Loucy (cell line): ENCODE measurements at regions not wholly inside any gene's neighbourhood (a gene's known extent, or its start where the extent isn't known, plus 50 kb on each side); places are given as distances from the start of the nearest gene placed in this dataset.
"Not testable (repeated sequence)": the region's sequence is repeated elsewhere in the genome, so short reads cannot be mapped to it uniquely, and the experiment has no call there.

ENCODE experiments used
- H2AFZ ChIP-seq: fragments of 200-600 bp; sonication (generic); 2 replicates; pipeline ENCODE4 v1.6.0; 2016; ENCODE audit warnings: antibody characterized with exemption, mild to moderate bottlenecking, low read length, moderate library complexity
- H3F3A ChIP-seq: fragments of 200-600 bp; 2 replicates; pipeline ENCODE4 v1.6.0; 2016; ENCODE audit warnings: antibody characterized with exemption, low read depth, mild to moderate bottlenecking
- H3K27me3 ChIP-seq: fragments of 200-600 bp; sonication (generic); 2 replicates; pipeline ENCODE4 v1.6.1; 2014; ENCODE audit warnings: low read length, mild to moderate bottlenecking; ENCODE audit not compliant: insufficient read depth, poor library complexity, severe bottlenecking
- H3K36me3 ChIP-seq: fragments of 200-600 bp; sonication (generic); 2 replicates; pipeline ENCODE4 v1.6.1; 2016; ENCODE audit warnings: low read length; ENCODE audit not compliant: insufficient read depth
- H3K4me1 ChIP-seq: fragments of 200-600 bp; sonication (generic); 2 replicates; pipeline ENCODE4 v1.5.1; 2014; ENCODE audit warnings: low read length, mild to moderate bottlenecking; ENCODE audit not compliant: insufficient read depth, poor library complexity, severe bottlenecking
- H3K4me2 ChIP-seq: fragments of 200-600 bp; sonication (generic); 2 replicates; pipeline ENCODE4 v1.6.0; 2014; ENCODE audit warnings: antibody characterized with exemption, low read length, low read depth, mild to moderate bottlenecking; ENCODE audit not compliant: poor library complexity, severe bottlenecking
- H3K4me3 ChIP-seq: fragments of 200-600 bp; sonication (generic); 2 replicates; pipeline ENCODE4 v1.5.1; 2014; ENCODE audit warnings: low read length, mild to moderate bottlenecking, mixed read lengths; ENCODE audit not compliant: poor library complexity, severe bottlenecking
- H3K79me2 ChIP-seq: fragments of 200-600 bp; sonication (generic); 2 replicates; pipeline ENCODE4 v1.6.1; 2014; ENCODE audit warnings: low read length; ENCODE audit not compliant: insufficient read depth
- H3K9ac ChIP-seq: fragments of 200-600 bp; sonication (generic); 2 replicates; pipeline ENCODE4 v1.6.0; 2014; ENCODE audit warnings: mild to moderate bottlenecking, low read depth, low read length, moderate library complexity; ENCODE audit not compliant: poor library complexity, severe bottlenecking
- H3K9me2 ChIP-seq: fragments of 200-600 bp; sonication (generic); replicated peaks from 2 replicates; pipeline ENCODE4 v1.6.1; 2016; ENCODE audit warnings: low read depth, low read length, mixed read lengths
- H3K9me3 ChIP-seq: fragments of 200-600 bp; sonication (generic); 2 replicates; pipeline ENCODE4 v1.6.1; 2014; ENCODE audit warnings: mild to moderate bottlenecking, antibody characterized with exemption, low read length, low read depth; ENCODE audit not compliant: insufficient read depth
- H4K20me1 ChIP-seq: fragments of 200-600 bp; sonication (generic); 2 replicates; pipeline ENCODE4 v1.6.0; 2014; ENCODE audit warnings: antibody characterized with exemption, low read length, mild to moderate bottlenecking; ENCODE audit not compliant: insufficient read depth, poor library complexity, severe bottlenecking
- CTCF ChIP-seq: fragments of 200-600 bp; sonication (generic); conservative IDR thresholded peaks from 2 replicates; pipeline ENCODE4 v1.5.1; 2014; ENCODE audit warnings: mild to moderate bottlenecking, antibody characterized with exemption, low read length
- EZH2phosphoT487 ChIP-seq: fragments of 200-600 bp; IDR thresholded peaks from 2 replicates; pipeline ENCODE4 v1.6.1; 2018; ENCODE audit warnings: antibody characterized with exemption, mild to moderate bottlenecking, moderate library complexity, borderline replicate concordance

DNA sequence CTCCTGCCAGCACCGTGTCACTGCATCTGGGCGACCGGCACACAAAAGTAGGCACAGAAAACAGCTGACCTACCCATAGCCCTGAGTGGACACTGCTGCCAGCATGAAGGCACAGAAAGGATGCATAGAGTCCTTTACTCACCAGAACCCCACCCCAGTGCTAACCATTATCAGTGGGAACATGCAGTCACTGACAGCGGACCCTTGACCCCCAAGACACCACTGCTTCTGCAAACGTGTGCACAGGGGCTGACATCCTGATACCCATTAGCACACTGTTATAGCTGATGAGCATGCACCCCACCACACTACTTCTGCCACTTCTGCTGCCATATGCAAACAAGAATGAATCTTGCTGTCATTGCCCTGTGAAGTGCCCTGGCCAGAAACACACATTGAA, 953.0 kb upstream of the NCAM2 start:
- Histone ChIP-seq H2AFZ (no peak overlapping the region), H3K4me2 (no peak overlapping the region)

DNA sequence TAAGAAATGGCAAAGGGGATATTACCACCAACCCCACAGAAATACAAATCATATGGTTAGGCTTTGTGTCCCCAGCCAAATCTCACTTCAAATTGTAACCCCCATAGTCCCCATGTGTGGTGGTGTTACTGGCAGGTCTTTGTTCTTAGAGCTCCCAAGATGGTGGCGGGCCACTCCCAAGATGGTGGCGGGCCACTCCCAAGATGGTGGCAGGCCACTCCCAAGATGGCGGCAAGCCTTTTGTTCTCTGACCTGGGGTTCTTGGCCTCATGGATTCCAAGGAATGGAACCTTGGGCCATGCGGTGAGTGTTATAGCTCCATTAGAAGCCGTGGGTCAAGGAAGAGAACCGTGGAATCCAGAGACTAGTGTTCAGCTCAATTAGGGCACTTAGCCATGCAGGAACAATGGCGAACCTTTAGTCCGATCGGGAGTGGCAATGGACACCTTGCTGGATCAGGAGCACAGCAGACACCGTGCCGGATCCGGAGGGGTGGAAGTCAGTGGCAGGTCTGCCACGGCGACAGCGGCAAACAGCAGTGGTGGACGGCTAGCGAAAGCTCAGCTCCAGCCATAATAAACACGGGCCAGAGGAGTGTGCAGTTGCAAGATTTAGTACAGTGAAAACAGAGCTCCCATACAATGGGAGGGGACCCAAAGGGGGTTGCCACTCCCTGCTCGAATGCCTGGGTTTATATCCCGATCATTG, 949.9 kb upstream of the NCAM2 start:
- H3K79me2 ChIP-seq, H3K27me3 ChIP-seq, H3K4me2 ChIP-seq, H3K4me3 ChIP-seq, H3K9me2 ChIP-seq, H4K20me1 ChIP-seq, H3K9ac ChIP-seq, H3F3A ChIP-seq, H3K4me1 ChIP-seq, H3K9me3 ChIP-seq, H3K36me3 ChIP-seq, H2AFZ ChIP-seq: not testable (repeated sequence)

More for the DNA sequence above, 953.0 kb upstream of the NCAM2 start:
- H3F3A ChIP-seq = no peaks in the 10 kb centered on the region
- no peaks in the 10 kb centered on the region for H3K9me3 ChIP-seq
- TF ChIP-seq CTCF (no peak), EZH2phosphoT487 (no peak)
- H4K20me1 ChIP-seq = no peaks in the 10 kb centered on the region
- H3K9ac ChIP-seq = no peak overlapping the region
- no peaks in the 10 kb centered on the region for H3K9me2 ChIP-seq
- H3K4me3 ChIP-seq = no peak overlapping the region
- no peaks in the 10 kb centered on the region for H3K36me3 ChIP-seq
- no peaks in the 10 kb centered on the region for H3K4me1 ChIP-seq
- H3K79me2 ChIP-seq = no peaks in the 10 kb centered on the region
- no peaks in the 10 kb centered on the region for H3K27me3 ChIP-seq

DNA sequence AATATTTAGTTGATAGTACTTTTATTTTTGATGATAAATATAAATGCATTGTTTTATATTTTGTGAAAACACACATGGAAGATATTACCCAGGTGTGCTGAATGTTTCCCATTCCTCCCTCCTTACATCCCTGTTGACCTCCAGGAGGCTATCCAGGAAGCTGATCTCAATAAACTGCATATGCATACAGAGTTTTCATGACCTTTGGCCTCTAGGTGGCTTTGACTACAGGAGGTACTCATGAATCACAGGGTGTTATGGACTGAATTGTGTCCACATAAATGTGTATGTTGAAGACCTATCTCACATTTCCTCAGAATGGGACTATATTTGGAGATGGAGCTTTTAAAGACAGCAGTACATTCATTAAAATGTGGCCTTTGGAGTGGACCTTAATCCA, 914.9 kb upstream of the NCAM2 start:
- H3K79me2 ChIP-seq = no peaks in the 10 kb centered on the region
- TF ChIP-seq EZH2phosphoT487 (no peak), CTCF (no peak)
- H4K20me1 ChIP-seq = no peaks in the 10 kb centered on the region
- no peak overlapping the region for H3K4me2 ChIP-seq
- H3F3A ChIP-seq = no peaks in the 10 kb centered on the region
- no peak overlapping the region for H2AFZ ChIP-seq
- H3K4me1 ChIP-seq = no peaks in the 10 kb centered on the region
- H3K9me2 ChIP-seq = no peaks in the 10 kb centered on the region
- no peak overlapping the region for H3K9ac ChIP-seq
- no peak overlapping the region for H3K4me3 ChIP-seq
- H3K9me3 ChIP-seq = no peaks in the 10 kb centered on the region
- no peaks in the 10 kb centered on the region for H3K27me3 ChIP-seq
- H3K36me3 ChIP-seq = no peaks in the 10 kb centered on the region

- no peaks in the 10 kb centered on the region for H3K4me1 ChIP-seq
- no peaks in the 10 kb centered on the region for H3K27me3 ChIP-seq
- H3K79me2 ChIP-seq = no peaks in the 10 kb centered on the region
- no peaks in the 10 kb centered on the region for H4K20me1 ChIP-seq
- no peak overlapping the region for H3K4me2 ChIP-seq
- no peaks in the 10 kb centered on the region for H3K9me3 ChIP-seq
- TF ChIP-seq EZH2phosphoT487 = no peak
- TF ChIP-seq CTCF = no peak
- H3F3A ChIP-seq = no peaks in the 10 kb centered on the region
- H2AFZ ChIP-seq = no peak overlapping the region
- no peak overlapping the region for H3K4me3 ChIP-seq
- no peaks in the 10 kb centered on the region for H3K9me2 ChIP-seq
- no peaks in the 10 kb centered on the region for H3K36me3 ChIP-seq
- H3K9ac ChIP-seq = no peak overlapping the region
These were observed 914.3 kb upstream of the NCAM2 start for GRCh38 chr21:20083925-20084324.
